Stimulated activated effector memory CD8-positive, alpha-beta T cell treated with anti-CD3 and anti-CD28 coated beads, Interleukin-12 subunit alpha, Interleukin-12 subunit beta, amount 100 ng/mL, for 72 hours (primary cell): ENCODE measurements at regions not wholly inside any gene's neighbourhood (a gene's known extent, or its start where the extent isn't known, plus 50 kb on each side); places are given as distances from the start of the nearest gene placed in this dataset.

Experiments used
- ATAC-seq: fragments of 150-1000 bp; cut with Tn5 transposase; 2 replicates; pipeline ENCODE4 v1.10.0; 2021
- DNase-seq, 2 donors: peaks; one replicate each; pipeline ENCODE4 v3.0.0; 2021 to 2022; ENCODE audit warnings: low spot score in 2 of 2
- H3K27ac Mint-ChIP-seq: one replicate; pipeline ENCODE4 v1.8.0; 2022; ENCODE audit warnings: mild to moderate bottlenecking, mixed read lengths
- H3K36me3 Mint-ChIP-seq: one replicate; pipeline ENCODE4 v1.8.0; 2022; ENCODE audit warnings: mild to moderate bottlenecking, mixed read lengths
- H3K4me1 Mint-ChIP-seq: one replicate; pipeline ENCODE4 v1.8.0; 2022; ENCODE audit warnings: mixed read lengths
- H3K4me3 Mint-ChIP-seq: one replicate; pipeline ENCODE4 v1.8.0; 2022; ENCODE audit warnings: mild to moderate bottlenecking, mixed read lengths
- H3K9me3 Mint-ChIP-seq: one replicate; pipeline ENCODE4 v1.8.0; 2022; ENCODE audit warnings: mixed read lengths

- H3K4me3 Mint-ChIP-seq: no peak overlapping the region
- peaks cover 3% of the 10 kb centered on the region for H3K9me3 Mint-ChIP-seq
- H3K36me3 Mint-ChIP-seq: peaks cover 4% of the 10 kb centered on the region
- DNase-seq (no peak), ATAC-seq (no peak)
- no peak overlapping the region for H3K27ac Mint-ChIP-seq
- no peaks in the 10 kb centered on the region for H3K4me1 Mint-ChIP-seq
Measured at GRCh38 chr2:172279214-172279613, 148.2 kb upstream of the ITGA6 start.

GRCh38 chr2:172279813-172280212 is 147.6 kb upstream of the ITGA6 start:
- Mint-ChIP-seq H3K4me1 (no peaks in the 10 kb centered on the region), H3K9me3 (peaks cover 3% of the 10 kb centered on the region), H3K36me3 (peaks cover 4% of the 10 kb centered on the region), H3K27ac (no peak overlapping the region), H3K4me3 (no peak overlapping the region)
- DNase-seq (no peak), ATAC-seq (no peak)

GRCh38 chr2:172280571-172281361 is 146.6 kb upstream of the ITGA6 start:
- ATAC-seq (no peak), DNase-seq (no peak)
- no peak overlapping the region for H3K4me3 Mint-ChIP-seq
- peaks cover 4% of the 10 kb centered on the region for H3K4me1 Mint-ChIP-seq
- no peak overlapping the region for H3K27ac Mint-ChIP-seq
- H3K9me3 Mint-ChIP-seq: peaks cover 3% of the 10 kb centered on the region
- H3K36me3 Mint-ChIP-seq: peaks cover 4% of the 10 kb centered on the region

GRCh38 chr2:172281648-172282570 is 145.5 kb upstream of the ITGA6 start:
- no peak overlapping the region for H3K27ac Mint-ChIP-seq
- H3K4me3 Mint-ChIP-seq: no peak overlapping the region
- peaks cover 2% of the 10 kb centered on the region for H3K9me3 Mint-ChIP-seq
- peaks cover 4% of the 10 kb centered on the region for H3K36me3 Mint-ChIP-seq
- ATAC-seq: no peak
- DNase-seq: no peak
- H3K4me1 Mint-ChIP-seq: peaks cover 7% of the 10 kb centered on the region

GRCh38 chr2:172282944-172283343 is 144.4 kb upstream of the ITGA6 start:
- DNase-seq (no peak), ATAC-seq (no peak)
- Mint-ChIP-seq H3K9me3 (no peaks in the 10 kb centered on the region), H3K4me3 (no peak overlapping the region), H3K36me3 (no peaks in the 10 kb centered on the region), H3K27ac (no peak overlapping the region), H3K4me1 (peaks cover 7% of the 10 kb centered on the region)

GRCh38 chr2:172283476-172283875 is 143.9 kb upstream of the ITGA6 start:
- H3K36me3 Mint-ChIP-seq: no peaks in the 10 kb centered on the region
- no peak overlapping the region for H3K27ac Mint-ChIP-seq
- H3K9me3 Mint-ChIP-seq: no peaks in the 10 kb centered on the region
- no peak for DNase-seq
- H3K4me3 Mint-ChIP-seq: no peak overlapping the region
- H3K4me1 Mint-ChIP-seq: peaks cover 9% of the 10 kb centered on the region
- ATAC-seq: no peak

GRCh38 chr2:172284209-172284608 is 143.2 kb upstream of the ITGA6 start:
- Mint-ChIP-seq H3K4me3 (no peak overlapping the region), H3K9me3 (no peaks in the 10 kb centered on the region), H3K27ac (no peak overlapping the region), H3K4me1 (peaks cover 12% of the 10 kb centered on the region), H3K36me3 (no peaks in the 10 kb centered on the region)
- ATAC-seq: no peak
- no peak for DNase-seq

- ATAC-seq: no peak
- DNase-seq: no peak
- no peak overlapping the region for H3K27ac Mint-ChIP-seq
- no peaks in the 10 kb centered on the region for H3K36me3 Mint-ChIP-seq
- H3K4me1 Mint-ChIP-seq: peaks cover 12% of the 10 kb centered on the region
- H3K4me3 Mint-ChIP-seq: no peak overlapping the region
- no peaks in the 10 kb centered on the region for H3K9me3 Mint-ChIP-seq
Measured at GRCh38 chr2:172285010-172285621, 142.3 kb upstream of the ITGA6 start.

GRCh38 chr2:172285760-172286159 is 141.6 kb upstream of the ITGA6 start:
- DNase-seq: no peak
- no peak overlapping the region for H3K4me3 Mint-ChIP-seq
- no peak overlapping the region for H3K27ac Mint-ChIP-seq
- H3K9me3 Mint-ChIP-seq: no peaks in the 10 kb centered on the region
- peaks cover 12% of the 10 kb centered on the region for H3K4me1 Mint-ChIP-seq
- no peak for ATAC-seq
- no peaks in the 10 kb centered on the region for H3K36me3 Mint-ChIP-seq

- Mint-ChIP-seq H3K9me3 (no peaks in the 10 kb centered on the region), H3K4me1 (peaks cover 12% of the 10 kb centered on the region), H3K36me3 (no peaks in the 10 kb centered on the region), H3K4me3 (no peak overlapping the region), H3K27ac (no peak overlapping the region)
- no peak for DNase-seq
- ATAC-seq: no peak
Measured at GRCh38 chr2:172287190-172287589, 140.2 kb upstream of the ITGA6 start.

GRCh38 chr2:172287605-172288315 is 139.6 kb upstream of the ITGA6 start:
- Mint-ChIP-seq H3K4me3 (no peak overlapping the region), H3K36me3 (no peaks in the 10 kb centered on the region), H3K27ac (no peak overlapping the region), H3K9me3 (no peaks in the 10 kb centered on the region), H3K4me1 (peaks cover 12% of the 10 kb centered on the region)
- DNase-seq: no peak
- ATAC-seq: no peak

- no peak overlapping the region for H3K27ac Mint-ChIP-seq
- peak; percentile 62 for ATAC-seq
Measured at GRCh38 chr2:172288603-172289002, 138.8 kb upstream of the ITGA6 start.

GRCh38 chr2:172293952-172294351 is 133.4 kb upstream of the ITGA6 start:
- Mint-ChIP-seq H3K4me1 (no peaks in the 10 kb centered on the region), H3K9me3 (no peaks in the 10 kb centered on the region), H3K4me3 (no peak overlapping the region), H3K36me3 (no peaks in the 10 kb centered on the region), H3K27ac (no peak overlapping the region)
- ATAC-seq (no peak), DNase-seq (no peak)

More at GRCh38 chr2:172288603-172289002, 138.8 kb upstream of the ITGA6 start:
- no peaks in the 10 kb centered on the region for H3K36me3 Mint-ChIP-seq
- no peaks in the 10 kb centered on the region for H3K9me3 Mint-ChIP-seq
- DNase-seq: no peak
- H3K4me1 Mint-ChIP-seq: peaks cover 12% of the 10 kb centered on the region
- H3K4me3 Mint-ChIP-seq: no peak overlapping the region

GRCh38 chr2:172294983-172295382 is 132.4 kb upstream of the ITGA6 start:
- no peak for ATAC-seq
- no peak overlapping the region for H3K4me3 Mint-ChIP-seq
- DNase-seq: no peak

GRCh38 chr2:172295677-172296076 is 131.7 kb upstream of the ITGA6 start:
- H3K9me3 Mint-ChIP-seq: no peaks in the 10 kb centered on the region
- no peaks in the 10 kb centered on the region for H3K36me3 Mint-ChIP-seq
- ATAC-seq (no peak), DNase-seq (no peak)
- H3K27ac Mint-ChIP-seq: no peak overlapping the region
- no peak overlapping the region for H3K4me3 Mint-ChIP-seq
- no peaks in the 10 kb centered on the region for H3K4me1 Mint-ChIP-seq

More at GRCh38 chr2:172294983-172295382, 132.4 kb upstream of the ITGA6 start:
- H3K4me1 Mint-ChIP-seq: no peaks in the 10 kb centered on the region
- no peak overlapping the region for H3K27ac Mint-ChIP-seq
- H3K36me3 Mint-ChIP-seq: no peaks in the 10 kb centered on the region
- no peaks in the 10 kb centered on the region for H3K9me3 Mint-ChIP-seq
